HG03280 (cell line): ENCODE measurements at regions not wholly inside any gene's neighbourhood (a gene's known extent, or its start where the extent isn't known, plus 50 kb on each side); places are given as distances from the start of the nearest gene placed in this dataset.

Source experiments
- ATAC-seq: cut with Tn5 transposase; IDR thresholded peaks from one replicate; pipeline ENCODE4 v1.9.1; 2021; ENCODE audit warnings: mild to moderate bottlenecking, moderate library complexity; ENCODE audit not compliant: unreplicated experiment

GRCh38 chr16:6690741-6691140 is 641.9 kb upstream of the RBFOX1 start:
- no peak for ATAC-seq

- no peak for ATAC-seq
Measured at GRCh38 chr16:6689643-6690042, 643.0 kb upstream of the RBFOX1 start.

DNA sequence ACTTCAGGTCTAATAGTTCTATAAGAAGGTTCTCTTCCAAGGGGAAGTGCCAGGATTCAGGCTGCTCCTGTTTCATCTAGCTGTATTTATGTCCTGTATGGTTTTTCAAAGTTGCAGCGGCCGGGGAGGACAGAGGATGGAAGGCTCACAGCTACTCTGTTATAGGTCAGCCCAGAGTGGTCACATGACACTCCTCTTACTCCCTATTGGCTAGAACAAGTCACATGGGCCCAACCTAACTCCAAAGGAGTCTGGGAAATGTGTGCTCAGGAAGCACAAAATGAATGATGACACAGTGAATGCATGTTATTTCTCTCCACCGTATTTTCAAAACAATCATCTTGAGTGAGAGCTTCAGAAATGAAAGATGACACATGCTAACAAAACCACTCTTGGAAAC is 645.1 kb upstream of the RBFOX1 start:
- ATAC-seq, result no peak

DNA sequence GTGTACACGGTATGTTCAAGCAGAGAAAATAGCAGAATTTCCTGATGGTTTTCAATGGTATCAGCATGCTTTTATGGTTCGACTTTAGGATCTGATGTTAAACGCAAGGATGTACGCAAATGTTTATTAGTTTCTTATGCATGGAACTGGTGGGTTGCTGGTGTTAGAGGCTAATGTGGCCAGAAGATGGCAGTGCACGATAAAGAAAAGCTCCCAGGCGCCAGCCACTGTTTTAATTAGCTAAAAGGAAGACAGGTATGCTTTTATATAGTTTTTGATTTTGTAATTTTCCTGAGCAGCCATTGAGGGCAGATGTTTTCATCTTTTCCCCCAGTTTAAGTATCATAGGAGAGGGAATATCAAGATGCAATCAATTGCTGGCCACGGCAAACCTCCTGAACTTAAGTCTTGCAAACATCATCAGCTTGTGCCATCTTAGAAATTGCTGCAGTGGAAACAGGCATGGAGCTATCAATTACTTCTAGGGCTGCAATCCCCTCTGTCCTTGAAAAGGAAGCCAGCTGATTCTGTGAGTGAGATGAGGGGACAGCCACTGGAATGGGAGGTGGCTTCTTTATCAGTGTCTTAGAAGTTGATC is 648.5 kb upstream of the RBFOX1 start:
- no peak for ATAC-seq

DNA sequence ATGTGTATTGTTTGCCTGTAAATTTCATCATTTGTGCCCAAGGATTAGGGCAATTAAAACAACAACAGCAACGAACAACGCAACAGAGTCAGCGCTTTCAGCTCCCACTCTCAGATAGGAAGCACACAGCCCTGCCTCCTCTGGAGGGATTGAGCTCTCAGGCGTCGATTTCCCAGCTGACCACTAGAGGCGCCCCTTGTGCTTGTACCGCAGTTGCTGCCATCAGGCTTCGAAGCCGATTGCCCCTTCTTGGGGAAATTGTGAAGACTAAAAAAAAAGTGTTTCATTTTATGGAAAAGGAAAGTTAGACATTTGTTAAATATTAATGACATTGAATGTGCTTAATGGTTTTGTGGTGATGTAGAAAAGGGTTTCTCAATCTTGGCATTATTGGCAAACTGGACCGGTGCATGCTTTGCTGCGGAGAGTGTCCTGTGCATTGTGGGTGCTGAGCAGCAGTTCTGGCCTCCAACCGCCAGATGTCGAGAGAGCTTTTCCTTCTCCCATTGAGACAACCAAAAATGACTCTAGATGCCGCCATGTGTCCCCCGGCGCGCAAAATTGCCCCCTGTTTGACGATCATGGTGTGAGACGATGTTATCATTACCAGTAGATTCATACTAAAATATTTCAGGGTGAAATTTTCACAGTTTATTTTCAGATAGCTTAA is 650.4 kb upstream of the RBFOX1 start:
- ATAC-seq, result no peak

- no peak for ATAC-seq
Measured at GRCh38 chr16:6678586-6678985, 654.1 kb upstream of the RBFOX1 start.

GRCh38 chr16:6674071-6674470 is 658.6 kb upstream of the RBFOX1 start:
- ATAC-seq, result no peak

GRCh38 chr16:6672507-6672906 is 660.1 kb upstream of the RBFOX1 start:
- ATAC-seq, result no peak

- no peak for ATAC-seq
Measured at GRCh38 chr16:6667393-6667792, 665.3 kb upstream of the RBFOX1 start.

DNA sequence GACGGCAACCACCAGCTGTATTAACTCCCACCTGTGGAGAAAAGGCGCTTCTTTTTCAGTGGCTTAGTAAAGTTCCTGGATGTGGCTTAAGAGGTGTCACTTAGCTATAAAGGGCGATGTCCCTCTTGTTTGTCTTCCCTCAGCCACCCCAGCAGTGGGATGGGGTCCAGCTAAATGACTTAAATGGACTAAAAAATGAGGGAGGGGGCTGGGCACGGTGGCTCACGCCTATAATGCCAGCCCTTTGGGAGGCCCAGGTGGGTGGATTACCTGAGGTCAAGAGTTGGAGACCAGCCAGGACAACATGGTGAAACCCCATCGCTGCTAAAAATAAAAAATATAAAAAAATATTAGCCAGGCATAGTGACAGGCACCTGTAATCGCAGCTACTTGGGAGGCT is 667.5 kb upstream of the RBFOX1 start:
- no peak for ATAC-seq

DNA sequence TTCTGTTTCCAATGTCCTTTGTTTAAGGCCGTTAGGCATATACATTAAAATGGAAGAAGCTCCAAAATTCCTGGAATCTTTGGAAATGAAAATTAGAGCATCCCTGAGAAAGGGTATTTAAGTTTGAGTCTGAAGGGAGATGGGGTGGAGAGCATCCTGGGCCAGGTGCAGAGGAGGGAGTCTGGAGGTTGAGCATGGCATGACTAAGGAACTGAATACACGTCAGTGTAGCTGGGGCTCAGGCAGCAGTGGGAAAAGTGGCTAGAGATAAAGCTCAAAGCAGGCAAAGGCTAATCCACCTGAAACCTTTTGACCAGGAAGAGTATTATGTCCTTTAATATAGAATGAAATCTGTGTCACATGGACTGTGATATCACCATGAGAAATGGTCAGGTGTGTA is 669.0 kb upstream of the RBFOX1 start:
- no peak for ATAC-seq

GRCh38 chr16:6656760-6657159 is 675.9 kb upstream of the RBFOX1 start:
- ATAC-seq, result no peak

DNA sequence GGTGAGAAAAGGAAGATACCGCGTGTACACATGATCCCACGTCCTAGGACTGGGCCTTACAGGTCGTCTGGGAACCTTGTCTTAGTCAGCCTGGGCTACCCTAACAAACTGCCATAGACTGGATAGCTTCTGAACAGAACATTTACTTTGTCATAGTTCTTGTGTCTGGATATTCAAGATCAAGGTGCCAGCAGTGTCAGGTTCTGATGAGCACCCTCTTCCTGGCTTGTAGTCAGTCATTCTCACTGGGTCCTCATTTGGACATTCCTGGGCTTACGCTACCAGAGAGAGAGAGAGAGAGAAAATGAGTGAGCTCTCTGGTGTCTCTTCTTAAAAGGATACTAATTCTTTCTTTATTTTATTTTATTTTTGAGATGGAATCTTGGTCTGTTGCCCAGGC is 685.8 kb upstream of the RBFOX1 start:
- no peak for ATAC-seq

- ATAC-seq, result no peak
Measured at GRCh38 chr16:6645768-6646568, 686.7 kb upstream of the RBFOX1 start.

DNA sequence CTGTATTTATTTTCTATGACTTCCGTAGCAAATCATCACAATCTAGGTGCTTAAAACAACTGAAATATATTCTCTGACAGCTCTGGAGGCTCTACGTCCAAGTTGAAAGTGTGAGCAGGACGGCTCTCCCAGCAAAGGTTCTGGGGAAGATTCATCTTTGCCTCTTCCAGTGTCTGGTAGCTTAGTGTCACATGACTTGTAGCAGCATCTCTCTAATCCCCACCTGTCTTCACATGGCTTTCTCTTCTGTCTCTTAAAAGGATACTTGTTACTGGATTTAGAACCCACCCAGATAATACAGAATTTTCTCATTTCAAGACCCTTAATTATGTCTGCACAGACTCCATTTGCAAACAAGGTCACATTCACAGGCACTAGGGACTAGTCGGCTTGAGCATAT is 687.7 kb upstream of the RBFOX1 start:
- ATAC-seq, result no peak

DNA sequence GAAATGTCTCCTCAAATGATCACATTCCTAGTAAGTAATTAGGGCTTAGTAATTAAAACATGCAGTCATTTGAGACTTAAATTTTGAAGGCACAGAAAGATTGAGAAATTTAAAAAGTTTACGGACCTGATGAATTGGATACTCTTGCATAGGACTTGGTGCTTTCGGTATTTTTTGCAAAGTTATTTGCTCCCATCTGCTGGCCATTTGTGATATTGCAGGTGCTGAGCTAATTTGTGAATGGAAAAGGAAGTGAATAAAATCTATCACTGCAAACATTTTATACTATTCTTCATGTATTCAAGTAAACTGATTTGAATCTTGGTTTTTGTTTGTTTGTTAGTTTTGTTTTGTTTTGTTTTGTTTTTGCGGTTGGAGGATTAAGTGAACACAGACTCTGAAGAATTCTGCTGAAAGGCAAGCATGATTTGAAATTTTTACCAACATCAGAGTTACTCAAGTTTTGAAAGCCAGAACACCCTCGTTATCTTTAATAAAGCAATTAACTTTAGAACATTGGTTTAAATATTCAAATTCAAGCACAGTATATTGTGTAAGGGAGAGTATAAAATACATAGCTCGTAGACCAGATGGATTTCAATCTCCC is 689.5 kb upstream of the RBFOX1 start:
- no peak for ATAC-seq

DNA sequence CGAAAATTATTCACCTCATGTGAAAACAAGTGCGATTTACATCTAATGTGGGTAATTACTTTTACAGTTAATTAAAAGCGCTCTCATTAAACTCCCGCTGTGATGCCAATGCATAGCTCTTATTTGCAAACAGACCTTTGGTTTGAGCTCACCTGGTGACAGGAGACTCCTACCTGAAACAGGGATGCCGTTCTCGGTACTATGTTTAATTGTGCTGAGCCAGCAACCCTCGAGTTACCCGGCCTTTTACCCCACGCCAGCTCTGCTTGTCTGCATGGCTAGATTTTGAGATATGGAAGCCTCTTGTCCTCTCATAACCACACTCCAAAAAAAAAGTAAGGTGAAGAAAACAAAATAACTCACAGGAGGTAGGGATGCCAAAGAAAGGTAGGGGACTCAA is 690.4 kb upstream of the RBFOX1 start:
- ATAC-seq, result no peak

GRCh38 chr16:6641091-6641490 is 691.6 kb upstream of the RBFOX1 start:
- no peak for ATAC-seq

DNA sequence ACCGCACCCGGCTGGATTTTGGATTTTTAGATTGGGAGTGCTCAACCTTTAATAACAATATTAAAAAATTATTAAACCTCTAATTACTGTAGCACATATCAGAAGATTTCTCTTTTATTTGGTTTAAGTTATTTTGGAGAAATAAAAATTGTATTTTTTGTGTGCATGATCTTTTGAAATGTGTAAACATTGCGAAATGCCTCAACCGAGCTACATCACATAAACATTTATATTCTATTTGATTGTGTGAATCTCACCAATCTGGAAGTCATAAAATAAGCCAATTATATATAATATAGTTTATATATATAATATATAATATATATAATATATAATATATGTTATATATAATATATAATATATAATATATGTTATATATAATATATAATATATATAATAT is 696.2 kb upstream of the RBFOX1 start:
- ATAC-seq, result no peak

DNA sequence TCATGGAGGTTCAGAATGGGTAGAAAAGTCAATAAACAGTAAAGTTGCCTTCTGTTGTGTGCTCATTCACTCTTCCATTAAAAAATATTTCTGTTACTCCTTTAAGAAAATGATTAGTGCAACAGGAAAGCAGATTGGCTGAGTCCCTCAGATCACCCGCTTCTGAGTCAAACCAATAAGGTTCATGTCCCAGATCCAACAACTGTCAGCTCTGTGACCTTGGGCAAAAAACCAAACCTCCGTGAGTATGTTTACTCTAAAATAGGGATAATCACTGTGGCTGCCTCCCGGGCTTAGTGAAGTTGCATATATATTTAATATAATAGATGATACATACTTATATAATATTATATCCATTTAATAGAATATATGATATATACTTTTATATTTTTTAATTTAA is 698.5 kb upstream of the RBFOX1 start:
- ATAC-seq, result no peak

GRCh38 chr16:6633456-6633855 is 699.2 kb upstream of the RBFOX1 start:
- no peak for ATAC-seq

DNA sequence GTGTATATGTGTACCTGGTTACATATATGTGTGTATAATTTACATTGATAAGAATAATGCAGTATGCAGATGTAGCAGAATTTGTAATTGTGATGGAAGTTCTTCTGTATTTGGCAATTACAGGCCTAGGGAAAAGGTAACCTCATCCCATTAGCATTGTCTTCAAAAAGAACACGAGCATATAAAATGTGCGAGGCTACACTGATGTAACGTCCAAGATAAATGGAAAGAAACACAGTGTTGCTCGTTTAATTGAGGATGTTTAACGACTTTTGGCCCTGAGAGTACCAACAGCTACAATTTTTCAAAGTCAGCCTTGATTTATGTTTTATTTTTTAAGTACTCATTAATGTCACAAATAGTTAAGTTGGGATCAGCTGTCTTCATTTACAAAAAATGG is 703.5 kb upstream of the RBFOX1 start:
- no peak for ATAC-seq
